ENCODE measurements at regions not wholly inside any gene's neighbourhood (a gene's known extent, or its start where the extent isn't known, plus 50 kb on each side); places are given as distances from the start of the nearest gene placed in this dataset.

GRCh38 chr4:181146051-181146450, 1097.2 kb upstream of the TENM3 start (continued):
- TF ChIP-seq ATF2 (IDR thresholded peaks at IDR 0.05; ENCODE audit: low read length) = no peak

GRCh38 chr4:181147416-181147951, 1095.7 kb upstream of the TENM3 start:
- H3K36me3 ChIP-seq (ENCODE audit: control insufficient read depth in 2 of 2, insufficient read depth in 2 of 2, low read length in 1 of 2) = no peaks in the 10 kb centered on the region
- H3K9ac ChIP-seq (ENCODE audit: control insufficient read depth, insufficient read depth, low read length) = no peak overlapping the region
- in situ Hi-C loops (cut with MboI) (no loop called here), intact Hi-C loops (cut with micrococcal nuclease; ENCODE audit: unreplicated experiment) (loop anchor here (10.0 kb wide), 1 partner anchor 1657 kb away; no protein-coding TSS in a partner anchor)
- H3K4me2 ChIP-seq (ENCODE audit: control insufficient read depth, insufficient read depth) = no peak overlapping the region
- H2AFZ ChIP-seq (ENCODE audit: control insufficient read depth, low read depth, low read length) = no peak overlapping the region
- H3K27ac ChIP-seq (ENCODE audit: control insufficient read depth, insufficient read depth) = no peak overlapping the region
- no peaks in the 10 kb centered on the region for H3K9me3 ChIP-seq (replicated peaks; ENCODE audit: control insufficient read depth, insufficient read depth, low read length)
- SMC1A ChIA-PET (ENCODE audit: uncharacterized antibody, unreplicated experiment) = no interaction called here
- POLR2A ChIA-PET = no interaction called here
- ATAC-seq (no peak), FAIRE-seq (no peak), DNase-seq (ENCODE audit: low read depth, low spot score) (no peak)
- H3K4me1 ChIP-seq (ENCODE audit: control insufficient read depth, insufficient read depth, low read length) = no peaks in the 10 kb centered on the region
- no peaks in the 10 kb centered on the region for H4K20me1 ChIP-seq (ENCODE audit: control insufficient read depth, insufficient read depth)
- no peak overlapping the region for H3K4me3 ChIP-seq
- WGBS (ENCODE audit: insufficient coverage, insufficient replicate concordance, low lambda C conversion rate, missing lambda C conversion rate) = 67% methylated on average over 13 of the region's 13 CpGs
- no peaks in the 10 kb centered on the region; a peak in 1 of 4 replicates for H3K27me3 ChIP-seq (replicated peaks in 1 of 2; ENCODE audit: control insufficient read depth in 2 of 2, insufficient read depth in 2 of 2, low read length in 1 of 2)
- no peaks in the 10 kb centered on the region for H3K79me2 ChIP-seq (ENCODE audit: control insufficient read depth, insufficient read depth, low read length)
- no TSS peak for BruUV-seq (replicated peaks)
- RAD21 ChIA-PET (ENCODE audit: unreplicated experiment) = interaction anchor here (1.0 kb wide), 1 partner anchor 1778 kb away, joined by 3 read pairs; no protein-coding TSS in a partner anchor
- CTCF ChIA-PET = interaction anchor here (1.2 kb wide), 1 partner anchor 381 kb away, joined by 3 read pairs; no protein-coding TSS in a partner anchor
- TF ChIP-seq ZNF384 (IDR thresholded peaks at IDR 0.05; ENCODE audit: borderline replicate concordance, low read depth, low read length) = no peak
- no peak for TF ChIP-seq BHLHE40 (IDR thresholded peaks at IDR 0.05; ENCODE audit: borderline replicate concordance in 1 of 2, low read depth in 2 of 2, low read length in 1 of 2)
- no peak for TF ChIP-seq ZNF207 (IDR thresholded peaks at IDR 0.05; ENCODE audit: borderline replicate concordance)
- no peak for TF ChIP-seq ATF2 (IDR thresholded peaks at IDR 0.05; ENCODE audit: low read length)
- no peak for TF ChIP-seq BRCA1 (IDR thresholded peaks at IDR 0.05; ENCODE audit: low read depth, low read length)

Data from GM12878 (cell line).